Mesenchymal stem cell (in vitro differentiated cells and primary cell): ENCODE measurements at regions not wholly inside any gene's neighbourhood (a gene's known extent, or its start where the extent isn't known, plus 50 kb on each side); places are given as distances from the start of the nearest gene placed in this dataset.

Experiments used
- DNase-seq: peaks from one replicate; pipeline ENCODE4 v3.0.0-alpha.2; 2013
- H2AFZ ChIP-seq: one replicate; pipeline ENCODE4 v1.6.1; 2013; ENCODE audit warnings: low read depth, mild to moderate bottlenecking, control low read depth, inconsistent platforms, low read length, moderate library complexity
- H2AK5ac ChIP-seq: 2 replicates; pipeline ENCODE4 v1.6.1; 2013; ENCODE audit warnings: low read length, moderate library complexity, mild to moderate bottlenecking, inconsistent platforms; ENCODE audit not compliant: severe bottlenecking
- H2BK120ac ChIP-seq: one replicate; pipeline ENCODE4 v1.6.1; 2013; ENCODE audit warnings: low read depth, mild to moderate bottlenecking, inconsistent platforms, low read length, moderate library complexity
- H2BK12ac ChIP-seq, 2 experiments: one replicate each; pipeline ENCODE4 v1.6.1; 2013; ENCODE audit warnings: inconsistent platforms in 2 of 2, low read length in 2 of 2, mild to moderate bottlenecking in 2 of 2, moderate library complexity in 2 of 2, control low read depth in 1 of 2
- H2BK15ac ChIP-seq: one replicate; pipeline ENCODE4 v1.6.1; 2013; ENCODE audit warnings: mild to moderate bottlenecking, low read depth, inconsistent platforms; ENCODE audit not compliant: poor library complexity, severe bottlenecking
- H2BK5ac ChIP-seq: 2 replicates; pipeline ENCODE4 v1.6.1; 2013; ENCODE audit warnings: low read depth, mild to moderate bottlenecking, low read length, control low read depth, inconsistent platforms; ENCODE audit not compliant: poor library complexity, severe bottlenecking
- H3K14ac ChIP-seq, 2 experiments: one replicate each; pipeline ENCODE4 v1.6.1; 2013; ENCODE audit warnings: inconsistent platforms in 2 of 2, low read length in 2 of 2, control low read depth in 1 of 2, mild to moderate bottlenecking in 1 of 2, moderate library complexity in 1 of 2
- H3K18ac ChIP-seq, 2 experiments: one replicate each; pipeline ENCODE4 v1.6.1; 2013; ENCODE audit warnings: inconsistent platforms in 2 of 2, low read length in 2 of 2, control low read depth in 1 of 2, low read depth in 1 of 2, mild to moderate bottlenecking in 1 of 2
- H3K23ac ChIP-seq, 2 experiments: one replicate each; pipeline ENCODE4 v1.6.1; 2013; ENCODE audit warnings: inconsistent platforms in 2 of 2, low read length in 2 of 2, mild to moderate bottlenecking in 2 of 2, moderate library complexity in 2 of 2, control low read depth in 1 of 2
- H3K27ac ChIP-seq: 2 replicates; pipeline ENCODE4 v1.5.1; 2013; ENCODE audit warnings: mild to moderate bottlenecking, moderate library complexity, low read length, control low read depth, inconsistent platforms; ENCODE audit not compliant: poor library complexity, severe bottlenecking
- H3K27me3 ChIP-seq, 2 experiments: 2 replicates each; pipeline versions ENCODE4 v1.6.1 to v1.7.0; 2013; ENCODE audit warnings: low read length in 2 of 2, mild to moderate bottlenecking in 2 of 2, moderate library complexity in 2 of 2, control low read depth in 1 of 2, inconsistent platforms in 1 of 2; ENCODE audit not compliant: control insufficient read depth in 1 of 2, insufficient read depth in 1 of 2
- H3K36me3 ChIP-seq, 2 experiments: 2 replicates each; pipeline versions ENCODE4 v1.6.1 to v1.7.0; 2013; ENCODE audit warnings: low read length in 2 of 2, control low read depth in 1 of 2, inconsistent platforms in 1 of 2, low read depth in 1 of 2, mild to moderate bottlenecking in 1 of 2; ENCODE audit not compliant: insufficient read depth in 2 of 2, control insufficient read depth in 1 of 2
- H3K4ac ChIP-seq, 2 experiments: one replicate each; pipeline ENCODE4 v1.6.1; 2013; ENCODE audit warnings: inconsistent platforms in 2 of 2, low read length in 2 of 2, mild to moderate bottlenecking in 2 of 2, moderate library complexity in 2 of 2, control low read depth in 1 of 2, low read depth in 1 of 2
- H3K4me1 ChIP-seq: 2 replicates; pipeline ENCODE4 v1.6.1; 2013; ENCODE audit warnings: low read depth, low read length, control low read depth; ENCODE audit not compliant: control insufficient read depth, insufficient read depth
- H3K4me2 ChIP-seq: 2 replicates; pipeline ENCODE4 v1.6.1; 2013; ENCODE audit warnings: low read length, mild to moderate bottlenecking, inconsistent platforms; ENCODE audit not compliant: poor library complexity, severe bottlenecking
- H3K4me3 ChIP-seq, 2 experiments: 2 replicates each; pipeline versions ENCODE4 v1.5.1 to v1.7.0; 2013; ENCODE audit warnings: low read length in 2 of 2, mild to moderate bottlenecking in 2 of 2, control low read depth in 1 of 2, low read depth in 1 of 2; ENCODE audit not compliant: insufficient read depth in 1 of 2
- H3K79me1 ChIP-seq: replicated peaks from 2 replicates; pipeline ENCODE4 v1.6.1; 2013; ENCODE audit warnings: mild to moderate bottlenecking, control low read depth, low read length, inconsistent platforms; ENCODE audit not compliant: poor library complexity, severe bottlenecking
- H3K9ac ChIP-seq: 2 replicates; pipeline ENCODE4 v1.7.0; 2013; ENCODE audit warnings: mild to moderate bottlenecking, low read length, moderate library complexity
- H3K9me3 ChIP-seq: 2 replicates; pipeline ENCODE4 v1.7.0; 2013; ENCODE audit warnings: mild to moderate bottlenecking, low read length; ENCODE audit not compliant: control insufficient read depth
- H4K8ac ChIP-seq: one replicate; pipeline ENCODE4 v1.6.1; 2013; ENCODE audit warnings: inconsistent platforms, mild to moderate bottlenecking, low read length, moderate library complexity
- H4K91ac ChIP-seq: one replicate; pipeline ENCODE4 v1.6.1; 2013; ENCODE audit warnings: mild to moderate bottlenecking, low read length, inconsistent platforms
- WGBS: methylation state at CpG from one replicate; pipeline ENCODE4 v1.1.7; 2013; ENCODE audit warnings: mixed read lengths; 5-methylcytosine and 5-hydroxymethylcytosine counted together

DNA sequence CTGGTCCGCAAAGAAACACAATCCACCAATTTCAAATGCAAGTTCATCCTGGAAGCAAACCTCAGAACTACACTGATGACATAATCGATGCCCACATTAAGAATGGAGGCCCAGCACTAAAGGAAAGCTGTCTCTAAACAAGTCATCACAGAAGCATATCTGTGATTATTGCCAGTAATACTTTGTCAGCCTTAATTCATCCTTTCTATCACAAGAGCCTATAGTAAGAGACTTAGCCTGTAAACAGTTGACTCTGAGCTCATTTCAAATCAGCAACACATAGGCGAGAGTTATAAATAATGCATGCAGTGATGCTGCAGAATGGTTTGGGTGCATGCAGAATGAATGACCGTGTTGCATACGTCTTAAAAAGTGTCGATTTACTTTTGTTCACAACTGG is 105.9 kb upstream of the ZFP42 start:
- WGBS: 92% methylated on average over 6 of the region's 6 CpGs

GRCh38 chr4:187893418-187893817 is 102.2 kb upstream of the ZFP42 start:
- H3K27ac ChIP-seq: no peak overlapping the region
- H3K9ac ChIP-seq: no peak overlapping the region
- no peak overlapping the region for H3K18ac ChIP-seq
- H3K9me3 ChIP-seq: no peaks in the 10 kb centered on the region
- no peaks in the 10 kb centered on the region for H3K36me3 ChIP-seq
- H3K14ac ChIP-seq: no peak overlapping the region
- no peak overlapping the region for H2BK15ac ChIP-seq
- H4K8ac ChIP-seq: no peak overlapping the region
- H2AK5ac ChIP-seq: no peak overlapping the region
- H4K91ac ChIP-seq: no peak overlapping the region
- H2BK120ac ChIP-seq: no peak overlapping the region
- no peaks in the 10 kb centered on the region for H3K79me1 ChIP-seq
- no peak overlapping the region for H2BK5ac ChIP-seq
- H3K4ac ChIP-seq: no peak overlapping the region
- H3K23ac ChIP-seq: no peak overlapping the region
- no peak for DNase-seq
- no peaks in the 10 kb centered on the region for H3K27me3 ChIP-seq
- no peak overlapping the region for H3K4me3 ChIP-seq
- H2AFZ ChIP-seq: no peak overlapping the region
- H3K4me1 ChIP-seq: no peaks in the 10 kb centered on the region
- 92% methylated on average over 5 of the region's 5 CpGs for WGBS
- no peak overlapping the region for H3K4me2 ChIP-seq
- H2BK12ac ChIP-seq: no peak overlapping the region

More for the DNA sequence above, 105.9 kb upstream of the ZFP42 start:
- no peak overlapping the region for H3K4me3 ChIP-seq
- no peak overlapping the region for H2BK15ac ChIP-seq
- H3K4me1 ChIP-seq: no peaks in the 10 kb centered on the region
- H2BK5ac ChIP-seq: no peak overlapping the region
- no peak overlapping the region for H2BK120ac ChIP-seq
- H3K18ac ChIP-seq: no peak overlapping the region
- H3K36me3 ChIP-seq: no peaks in the 10 kb centered on the region
- H3K27ac ChIP-seq: no peak overlapping the region
- no peaks in the 10 kb centered on the region for H3K9me3 ChIP-seq
- no peak overlapping the region for H3K14ac ChIP-seq
- no peak overlapping the region for H4K91ac ChIP-seq
- no peak overlapping the region for H4K8ac ChIP-seq
- no peak for DNase-seq
- H2AFZ ChIP-seq: no peak overlapping the region
- no peaks in the 10 kb centered on the region for H3K27me3 ChIP-seq
- H3K4me2 ChIP-seq: no peak overlapping the region
- H3K23ac ChIP-seq: no peak overlapping the region
- no peak overlapping the region for H2AK5ac ChIP-seq
- no peaks in the 10 kb centered on the region for H3K79me1 ChIP-seq
- H2BK12ac ChIP-seq: no peak overlapping the region
- H3K4ac ChIP-seq: no peak overlapping the region
- no peak overlapping the region for H3K9ac ChIP-seq

DNA sequence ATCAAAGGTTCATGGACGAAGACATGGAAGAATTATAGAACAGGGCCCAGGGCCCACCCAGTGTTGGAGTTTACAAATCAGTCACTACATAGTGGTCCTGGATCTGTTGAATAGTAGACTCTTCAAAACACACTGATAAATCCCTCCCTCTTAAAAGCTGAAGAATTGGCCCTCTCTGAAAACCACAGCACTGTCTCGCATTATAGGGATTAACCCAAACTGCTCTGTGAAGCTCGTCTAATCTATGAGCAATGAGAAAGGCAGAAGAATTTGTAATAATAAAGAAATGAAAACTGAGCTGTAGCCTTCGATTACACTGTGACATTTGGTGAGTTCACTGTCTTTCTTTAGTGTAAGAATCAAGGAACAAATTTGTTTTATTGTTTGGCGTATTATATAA is 92.5 kb upstream of the ZFP42 start:
- Histone ChIP-seq H2BK15ac (no peak overlapping the region), H4K91ac (no peak overlapping the region), H3K36me3 (no peaks in the 10 kb centered on the region), H3K27ac (no peak overlapping the region), H3K9ac (no peak overlapping the region), H4K8ac (no peak overlapping the region), H2AK5ac (no peak overlapping the region), H3K4me1 (peaks cover 2% of the 10 kb centered on the region), H2AFZ (no peak overlapping the region), H3K9me3 (peaks cover 24% of the 10 kb centered on the region), H2BK5ac (no peak overlapping the region), H3K4ac (no peak overlapping the region), H3K79me1 (no peaks in the 10 kb centered on the region), H3K14ac (no peak overlapping the region), H2BK12ac (no peak overlapping the region), H2BK120ac (no peak overlapping the region), H3K27me3 (no peaks in the 10 kb centered on the region), H3K18ac (no peak overlapping the region), H3K4me3 (no peak overlapping the region), H3K23ac (no peak overlapping the region), H3K4me2 (no peak overlapping the region)
- 90% methylated on average over 3 of the region's 5 CpGs for WGBS
- no peak for DNase-seq

DNA sequence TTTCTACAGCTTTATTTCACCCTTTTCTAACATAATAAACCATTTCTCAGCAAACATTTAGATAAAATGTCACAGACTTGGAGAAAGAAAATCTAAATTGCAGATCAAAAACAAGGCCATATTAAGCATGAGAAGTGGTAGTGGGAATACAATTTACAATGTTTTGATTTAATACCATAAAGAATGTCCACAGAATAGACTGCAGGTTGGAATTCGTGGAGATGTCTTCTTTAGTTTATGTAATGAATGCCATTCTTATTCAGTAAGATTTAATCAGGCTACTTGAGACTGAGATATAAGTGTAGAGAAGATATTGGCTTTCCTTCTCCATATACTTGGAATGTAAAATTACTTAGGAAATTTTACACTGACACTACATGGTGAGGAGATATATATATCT is 91.9 kb upstream of the ZFP42 start:
- no CpG with 5 or more reads among the region's 1 CpG for WGBS
- Histone ChIP-seq H2BK120ac (no peak overlapping the region), H3K14ac (no peak overlapping the region), H3K23ac (no peak overlapping the region), H3K27ac (no peak overlapping the region), H3K9me3 (peaks cover 24% of the 10 kb centered on the region), H3K27me3 (no peaks in the 10 kb centered on the region), H3K4me1 (peaks cover 2% of the 10 kb centered on the region), H4K8ac (no peak overlapping the region), H2AK5ac (no peak overlapping the region), H3K79me1 (no peaks in the 10 kb centered on the region), H3K4me3 (no peak overlapping the region), H3K36me3 (no peaks in the 10 kb centered on the region), H3K9ac (no peak overlapping the region), H3K4me2 (no peak overlapping the region), H4K91ac (no peak overlapping the region), H2BK15ac (no peak overlapping the region), H2AFZ (no peak overlapping the region), H2BK12ac (no peak overlapping the region), H3K4ac (no peak overlapping the region), H3K18ac (no peak overlapping the region), H2BK5ac (no peak overlapping the region)
- DNase-seq: no peak
